ENCODE measurements at regions not wholly inside any gene's neighbourhood (a gene's known extent, or its start where the extent isn't known, plus 50 kb on each side); places are given as distances from the start of the nearest gene placed in this dataset.

DNA sequence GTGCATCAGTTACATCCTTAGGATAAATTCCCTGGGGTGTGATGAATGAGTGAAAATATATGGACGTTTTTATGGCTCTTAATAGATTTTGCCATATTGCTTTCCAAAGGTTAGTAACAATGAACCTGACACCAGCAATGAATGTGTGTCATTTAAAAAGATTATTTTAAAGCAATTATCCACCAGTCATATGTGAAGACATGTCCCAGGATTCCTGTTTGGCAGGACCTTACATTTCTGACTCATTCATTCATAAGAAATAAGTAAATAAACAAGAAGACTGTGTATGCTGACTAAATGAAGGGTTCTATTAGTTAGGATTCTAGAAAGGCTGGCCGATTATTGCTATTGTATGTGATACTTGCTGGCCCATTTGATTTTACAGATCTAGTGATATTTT, 201.5 kb downstream of the SOX2 start:
- no peak for DNase-seq (ENCODE audit: low read depth)
- H3K4me3 ChIP-seq (ENCODE audit: low read depth, low read length) = no peak overlapping the region
- no peak for TF ChIP-seq CTCF (conservative IDR thresholded peaks at IDR 0.05; ENCODE audit: low read depth, low read length)

GRCh38 chr3:181915551-181915950, 203.8 kb downstream of the SOX2 start:
- no peak for DNase-seq (ENCODE audit: low read depth)
- no peak for TF ChIP-seq CTCF (conservative IDR thresholded peaks at IDR 0.05; ENCODE audit: low read depth, low read length)
- H3K4me3 ChIP-seq (ENCODE audit: low read depth, low read length) = no peak overlapping the region

DNA sequence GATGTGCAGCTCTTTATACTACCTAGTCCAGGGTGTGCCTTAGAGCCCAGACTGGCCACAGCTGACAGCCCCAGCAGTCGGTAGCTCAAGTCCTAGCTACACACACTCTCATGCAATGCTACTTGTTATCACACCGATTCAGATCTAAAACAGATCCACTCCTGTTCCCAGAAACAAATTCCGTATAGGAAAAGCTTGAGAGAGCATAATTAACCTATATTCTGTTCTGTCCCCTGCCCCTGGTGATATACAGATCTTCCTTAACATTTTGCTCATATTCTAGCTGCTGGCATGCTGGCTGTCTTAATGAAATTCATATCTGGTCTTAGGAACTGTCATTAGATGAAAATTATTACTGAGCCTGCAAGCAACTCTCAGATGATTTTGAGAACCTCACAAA, 204.3 kb downstream of the SOX2 start:
- DNase-seq (ENCODE audit: low read depth) = no peak
- TF ChIP-seq CTCF (conservative IDR thresholded peaks at IDR 0.05; ENCODE audit: low read depth, low read length) = no peak
- no peak overlapping the region for H3K4me3 ChIP-seq (ENCODE audit: low read depth, low read length)

GRCh38 chr3:181917027-181917426, 205.3 kb downstream of the SOX2 start:
- no peak overlapping the region for H3K4me3 ChIP-seq (ENCODE audit: low read depth, low read length)
- no peak for DNase-seq (ENCODE audit: low read depth)
- no peak for TF ChIP-seq CTCF (conservative IDR thresholded peaks at IDR 0.05; ENCODE audit: low read depth, low read length)

DNA sequence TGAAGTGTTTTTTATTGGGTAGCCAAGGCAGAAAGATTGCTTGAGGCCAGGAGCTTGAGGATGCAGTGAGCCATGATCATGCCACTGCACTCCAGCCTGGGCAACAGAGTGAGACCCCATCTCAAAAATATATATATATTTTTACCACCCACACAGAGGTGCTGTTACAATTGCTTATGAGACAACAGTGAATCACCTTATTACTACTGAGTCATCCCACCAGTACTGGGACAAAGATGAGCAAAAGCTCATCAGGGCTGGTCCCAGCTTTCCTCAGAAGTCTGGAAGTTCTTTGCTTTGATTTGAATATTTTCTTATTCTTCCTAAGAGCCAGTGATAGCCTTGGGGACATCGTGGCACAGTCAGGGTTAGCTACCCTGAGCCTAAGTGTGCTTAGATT, 207.7 kb downstream of the SOX2 start:
- no peak for TF ChIP-seq CTCF (conservative IDR thresholded peaks at IDR 0.05; ENCODE audit: low read depth, low read length)
- no peak for DNase-seq (ENCODE audit: low read depth)
- H3K4me3 ChIP-seq (ENCODE audit: low read depth, low read length) = no peak overlapping the region

- DNase-seq (ENCODE audit: low read depth) = no peak
- H3K4me3 ChIP-seq (ENCODE audit: low read depth, low read length) = no peak overlapping the region
Observed at GRCh38 chr3:181920409-181920808, 208.7 kb downstream of the SOX2 start.

More at GRCh38 chr3:181920409-181920808, 208.7 kb downstream of the SOX2 start:
- TF ChIP-seq CTCF (conservative IDR thresholded peaks at IDR 0.05; ENCODE audit: low read depth, low read length) = no peak
